OCI-LY7 (cell line): ENCODE measurements at regions not wholly inside any gene's neighbourhood (a gene's known extent, or its start where the extent isn't known, plus 50 kb on each side); places are given as distances from the start of the nearest gene placed in this dataset.

Experiments used
- BruUV-seq: library from RNA; stranded (reverse); fragments of 400-500 nt; replicated peaks from 2 replicates; lab custom pipeline; 2021; lab: Mats Ljungman, UMichigan
- CTCF ChIA-PET: fragments of 300-600 bp; sonication (Branson Sonifier 250); formaldehyde crosslinking; loops from one replicate; lab custom pipeline; 2022; ENCODE audit warnings: antibody characterized with exemption; ENCODE audit not compliant: unreplicated experiment; lab: Charles Lee
- POLR2A ChIA-PET: fragments of 300-600 bp; sonication (Branson Sonifier 250); formaldehyde crosslinking; loops from one replicate; lab custom pipeline; 2022; ENCODE audit warnings: antibody characterized with exemption; lab: Charles Lee
- DNase-seq: peaks from one replicate; pipeline ENCODE4 v3.0.0-alpha.2; 2015; ENCODE audit warnings: low spot score
- H2AFZ ChIP-seq: fragments of 200-600 bp; sonication (generic), shearing (Covaris generic); 2 replicates; pipeline ENCODE4 v1.6.1; 2014; ENCODE audit warnings: mild to moderate bottlenecking, antibody characterized with exemption, low read length, moderate library complexity
- H3K27ac ChIP-seq: fragments of 200-600 bp; sonication (generic); 2 replicates; pipeline ENCODE4 v1.5.1; 2014; ENCODE audit warnings: mixed run types, low read depth, mild to moderate bottlenecking, moderate library complexity, low read length, inconsistent platforms; ENCODE audit not compliant: poor library complexity, severe bottlenecking
- H3K36me3 ChIP-seq: fragments of 200-600 bp; sonication (generic); 2 replicates; pipeline ENCODE4 v1.6.1; 2014; ENCODE audit warnings: mild to moderate bottlenecking, antibody characterized with exemption, low read length, moderate library complexity, mixed read lengths; ENCODE audit not compliant: insufficient read depth
- H3K4me1 ChIP-seq: fragments of 200-600 bp; sonication (generic); 2 replicates; pipeline ENCODE4 v1.5.1; 2014; ENCODE audit warnings: mild to moderate bottlenecking, low read length; ENCODE audit not compliant: insufficient read depth, poor library complexity, severe bottlenecking
- H3K4me2 ChIP-seq: fragments of 200-600 bp; sonication (generic); 2 replicates; pipeline ENCODE4 v1.6.1; 2014; ENCODE audit warnings: mild to moderate bottlenecking, low read length
- H3K4me3 ChIP-seq: fragments of 200-600 bp; sonication (generic); 2 replicates; pipeline ENCODE4 v1.5.1; 2014; ENCODE audit warnings: mild to moderate bottlenecking, low read depth, low read length; ENCODE audit not compliant: poor library complexity, severe bottlenecking
- H3K79me2 ChIP-seq: fragments of 200-600 bp; sonication (generic); 2 replicates; pipeline ENCODE4 v1.6.1; 2016; ENCODE audit warnings: low read depth, mild to moderate bottlenecking, low read length, moderate library complexity, mixed read lengths; ENCODE audit not compliant: insufficient read depth
- H3K9me2 ChIP-seq: fragments of 200-600 bp; sonication (generic); 2 replicates; pipeline ENCODE4 v1.6.1; 2016; ENCODE audit warnings: mild to moderate bottlenecking, low read length, mixed read lengths; ENCODE audit not compliant: insufficient read depth
- H3K9me3 ChIP-seq: fragments of 200-600 bp; sonication (generic); 2 replicates; pipeline ENCODE4 v1.6.1; 2014; ENCODE audit warnings: mild to moderate bottlenecking, mixed run types, low read length, mixed read lengths
- H4K20me1 ChIP-seq: fragments of 200-600 bp; sonication (generic); 2 replicates; pipeline ENCODE4 v1.6.1; 2014; ENCODE audit warnings: mild to moderate bottlenecking, antibody characterized with exemption, low read length, moderate library complexity, mixed read lengths; ENCODE audit not compliant: insufficient read depth
- EZH2phosphoT487 ChIP-seq: fragments of 200-600 bp; sonication (generic); IDR thresholded peaks from 2 replicates; pipeline ENCODE4 v1.6.1; 2018; ENCODE audit warnings: low read depth, borderline replicate concordance, mild to moderate bottlenecking, mixed run types, antibody characterized with exemption, low read length, moderate library complexity, mixed read lengths
- intact Hi-C: fragments of 100-400 bp; cut with micrococcal nuclease; formaldehyde crosslinking; loops from one replicate; pipeline ENCODE4 v1.10.0; 2022; ENCODE audit not compliant: unreplicated experiment
- TF ChIP-seq, protein P1 (sequence below): fragments of 200-600 bp; sonication (generic); conservative IDR thresholded peaks from 2 replicates; pipeline ENCODE4 v1.5.1; 2014; ENCODE audit warnings: mild to moderate bottlenecking, antibody characterized with exemption, low read length, moderate library complexity, mixed read lengths

DNA sequence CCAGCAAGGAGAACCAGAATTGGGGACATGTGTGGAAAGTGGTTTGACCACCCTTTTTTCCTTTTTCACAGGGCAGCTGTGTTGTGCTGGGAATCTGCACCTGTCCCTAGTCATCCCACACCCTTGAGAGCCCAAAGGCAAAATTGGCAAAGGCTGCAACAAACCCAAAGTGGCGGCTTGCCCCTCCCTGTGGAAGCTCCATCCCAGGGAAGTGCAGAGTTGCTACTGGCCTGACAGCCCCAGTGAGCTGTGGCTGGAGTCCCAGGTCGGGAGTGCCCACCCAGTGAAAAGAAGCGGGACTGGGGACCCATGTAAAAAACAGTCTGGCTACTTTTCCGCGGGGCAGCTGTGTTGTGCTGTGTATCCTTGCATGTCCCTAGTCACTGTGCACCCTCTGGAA, 109.1 kb upstream of the GRM3 start:
- Histone ChIP-seq H3K9me3 (no peaks in the 10 kb centered on the region), H3K27ac (no peak overlapping the region), H3K36me3 (no peaks in the 10 kb centered on the region), H3K4me3 (no peak overlapping the region), H2AFZ (no peak overlapping the region), H3K9me2 (no peaks in the 10 kb centered on the region), H3K4me2 (no peak overlapping the region), H4K20me1 (no peaks in the 10 kb centered on the region), H3K79me2 (no peaks in the 10 kb centered on the region), H3K4me1 (no peaks in the 10 kb centered on the region)
- TF ChIP-seq, protein P1, sequence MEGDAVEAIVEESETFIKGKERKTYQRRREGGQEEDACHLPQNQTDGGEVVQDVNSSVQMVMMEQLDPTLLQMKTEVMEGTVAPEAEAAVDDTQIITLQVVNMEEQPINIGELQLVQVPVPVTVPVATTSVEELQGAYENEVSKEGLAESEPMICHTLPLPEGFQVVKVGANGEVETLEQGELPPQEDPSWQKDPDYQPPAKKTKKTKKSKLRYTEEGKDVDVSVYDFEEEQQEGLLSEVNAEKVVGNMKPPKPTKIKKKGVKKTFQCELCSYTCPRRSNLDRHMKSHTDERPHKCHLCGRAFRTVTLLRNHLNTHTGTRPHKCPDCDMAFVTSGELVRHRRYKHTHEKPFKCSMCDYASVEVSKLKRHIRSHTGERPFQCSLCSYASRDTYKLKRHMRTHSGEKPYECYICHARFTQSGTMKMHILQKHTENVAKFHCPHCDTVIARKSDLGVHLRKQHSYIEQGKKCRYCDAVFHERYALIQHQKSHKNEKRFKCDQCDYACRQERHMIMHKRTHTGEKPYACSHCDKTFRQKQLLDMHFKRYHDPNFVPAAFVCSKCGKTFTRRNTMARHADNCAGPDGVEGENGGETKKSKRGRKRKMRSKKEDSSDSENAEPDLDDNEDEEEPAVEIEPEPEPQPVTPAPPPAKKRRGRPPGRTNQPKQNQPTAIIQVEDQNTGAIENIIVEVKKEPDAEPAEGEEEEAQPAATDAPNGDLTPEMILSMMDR, result no peak
- BruUV-seq, result no TSS peak
- CTCF ChIA-PET, result no interaction called here
- intact Hi-C loops, result no loop called here
- POLR2A ChIA-PET, result no interaction called here
- no peak for DNase-seq

DNA sequence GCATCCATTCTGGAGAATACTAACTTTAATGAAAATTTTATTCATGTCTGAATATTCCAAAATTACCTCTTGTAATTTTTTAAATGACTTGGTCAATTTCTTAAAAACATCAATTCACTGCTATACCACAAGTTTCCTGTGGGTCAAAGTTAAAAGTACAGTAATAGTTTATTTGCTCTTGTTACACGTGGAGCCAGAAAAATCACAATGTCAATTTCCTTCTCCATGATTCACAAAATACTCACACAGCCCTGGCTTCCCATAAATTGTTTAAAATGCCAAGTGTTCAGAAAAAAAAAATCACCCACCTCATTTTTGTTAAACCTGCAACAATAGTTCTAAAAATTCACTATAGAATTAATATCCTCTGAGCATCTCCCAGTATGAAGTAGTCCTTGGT, 139.5 kb upstream of the GRM3 start:
- Histone ChIP-seq H3K27ac (no peak overlapping the region), H3K9me3 (no peaks in the 10 kb centered on the region), H4K20me1 (no peaks in the 10 kb centered on the region), H3K4me1 (no peaks in the 10 kb centered on the region), H3K4me2 (no peak overlapping the region), H3K4me3 (no peak overlapping the region), H3K9me2 (no peaks in the 10 kb centered on the region), H3K36me3 (no peaks in the 10 kb centered on the region), H3K79me2 (no peaks in the 10 kb centered on the region), H2AFZ (no peak overlapping the region)
- no peak for TF ChIP-seq EZH2phosphoT487
- TF ChIP-seq, protein P1, result no peak
- DNase-seq, result no peak
- ChIA-PET POLR2A (no interaction called here), CTCF (no interaction called here)
- intact Hi-C loops, result no loop called here
- no TSS peak for BruUV-seq

DNA sequence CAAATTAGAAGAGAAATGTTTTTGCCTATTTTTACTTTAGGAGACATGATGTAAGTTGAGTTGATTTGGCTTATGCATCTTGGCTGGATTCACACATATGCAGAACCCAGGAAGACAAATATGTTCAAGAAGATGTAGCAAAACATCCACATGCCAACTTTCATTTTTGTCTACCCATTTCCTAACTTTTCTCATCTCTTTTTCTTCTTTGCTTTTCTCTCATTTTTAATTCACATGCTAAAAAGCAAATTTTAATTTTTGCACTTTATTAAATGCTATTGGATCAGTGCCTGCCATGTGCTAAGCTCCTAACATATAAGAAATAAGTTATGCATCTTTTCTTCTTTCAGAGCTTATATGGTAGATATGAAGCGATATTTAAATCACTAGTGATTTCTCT, 143.7 kb upstream of the GRM3 start:
- no peak overlapping the region for H2AFZ ChIP-seq
- no peaks in the 10 kb centered on the region for H3K9me2 ChIP-seq
- no peaks in the 10 kb centered on the region for H3K79me2 ChIP-seq
- TF ChIP-seq EZH2phosphoT487, result no peak
- TF ChIP-seq, protein P1, result no peak
- H3K27ac ChIP-seq, result no peak overlapping the region
- H3K9me3 ChIP-seq, result no peaks in the 10 kb centered on the region
- ChIA-PET CTCF (no interaction called here), POLR2A (no interaction called here)
- no TSS peak for BruUV-seq
- no peaks in the 10 kb centered on the region for H3K36me3 ChIP-seq
- intact Hi-C loops, result no loop called here
- H4K20me1 ChIP-seq, result no peaks in the 10 kb centered on the region
- H3K4me1 ChIP-seq, result no peaks in the 10 kb centered on the region
- no peak overlapping the region for H3K4me3 ChIP-seq
- H3K4me2 ChIP-seq, result no peak overlapping the region
- DNase-seq, result no peak
